GM12873 (cell line): ENCODE measurements at regions not wholly inside any gene's neighbourhood (a gene's known extent, or its start where the extent isn't known, plus 50 kb on each side); places are given as distances from the start of the nearest gene placed in this dataset.

Experiments used
- TF ChIP-seq, protein P1 (sequence below): IDR thresholded peaks from 2 replicates; pipeline ENCODE4 v1.5.1; 2012; ENCODE audit warnings: low read depth, mild to moderate bottlenecking, moderate library complexity, low read length, control low read depth; ENCODE audit not compliant: insufficient read depth; ENCODE audit errors: missing control alignments

DNA sequence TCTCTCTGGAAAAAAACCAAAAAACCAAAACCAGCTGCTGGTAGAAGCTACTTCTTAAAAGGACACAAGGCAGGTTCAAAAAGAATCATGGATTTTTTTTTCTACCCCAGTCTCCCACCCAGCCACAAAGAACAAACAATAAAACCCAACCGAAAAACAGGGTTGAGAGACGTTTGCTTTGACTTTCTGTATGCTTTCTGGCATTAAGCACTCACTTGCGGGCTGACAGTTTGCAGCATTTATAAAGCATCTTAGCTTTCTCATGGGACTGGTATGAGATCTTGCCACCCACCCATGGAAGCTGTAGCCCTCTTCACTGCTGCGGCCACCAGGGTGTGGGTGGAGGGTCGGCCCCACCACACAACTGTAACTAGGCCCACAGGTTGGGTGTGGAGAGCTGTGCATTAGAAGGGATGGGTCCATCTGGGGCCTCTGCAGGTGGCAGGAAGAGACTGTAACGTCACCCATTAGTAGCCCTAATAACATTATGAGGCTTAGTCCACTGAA lies 165.7 kb downstream of the RHOU start:
- TF ChIP-seq, protein P1, sequence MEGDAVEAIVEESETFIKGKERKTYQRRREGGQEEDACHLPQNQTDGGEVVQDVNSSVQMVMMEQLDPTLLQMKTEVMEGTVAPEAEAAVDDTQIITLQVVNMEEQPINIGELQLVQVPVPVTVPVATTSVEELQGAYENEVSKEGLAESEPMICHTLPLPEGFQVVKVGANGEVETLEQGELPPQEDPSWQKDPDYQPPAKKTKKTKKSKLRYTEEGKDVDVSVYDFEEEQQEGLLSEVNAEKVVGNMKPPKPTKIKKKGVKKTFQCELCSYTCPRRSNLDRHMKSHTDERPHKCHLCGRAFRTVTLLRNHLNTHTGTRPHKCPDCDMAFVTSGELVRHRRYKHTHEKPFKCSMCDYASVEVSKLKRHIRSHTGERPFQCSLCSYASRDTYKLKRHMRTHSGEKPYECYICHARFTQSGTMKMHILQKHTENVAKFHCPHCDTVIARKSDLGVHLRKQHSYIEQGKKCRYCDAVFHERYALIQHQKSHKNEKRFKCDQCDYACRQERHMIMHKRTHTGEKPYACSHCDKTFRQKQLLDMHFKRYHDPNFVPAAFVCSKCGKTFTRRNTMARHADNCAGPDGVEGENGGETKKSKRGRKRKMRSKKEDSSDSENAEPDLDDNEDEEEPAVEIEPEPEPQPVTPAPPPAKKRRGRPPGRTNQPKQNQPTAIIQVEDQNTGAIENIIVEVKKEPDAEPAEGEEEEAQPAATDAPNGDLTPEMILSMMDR = no peak

- TF ChIP-seq, protein P1 = no peak
Measured at GRCh38 chr1:228901936-228902681, 166.8 kb downstream of the RHOU start.

DNA sequence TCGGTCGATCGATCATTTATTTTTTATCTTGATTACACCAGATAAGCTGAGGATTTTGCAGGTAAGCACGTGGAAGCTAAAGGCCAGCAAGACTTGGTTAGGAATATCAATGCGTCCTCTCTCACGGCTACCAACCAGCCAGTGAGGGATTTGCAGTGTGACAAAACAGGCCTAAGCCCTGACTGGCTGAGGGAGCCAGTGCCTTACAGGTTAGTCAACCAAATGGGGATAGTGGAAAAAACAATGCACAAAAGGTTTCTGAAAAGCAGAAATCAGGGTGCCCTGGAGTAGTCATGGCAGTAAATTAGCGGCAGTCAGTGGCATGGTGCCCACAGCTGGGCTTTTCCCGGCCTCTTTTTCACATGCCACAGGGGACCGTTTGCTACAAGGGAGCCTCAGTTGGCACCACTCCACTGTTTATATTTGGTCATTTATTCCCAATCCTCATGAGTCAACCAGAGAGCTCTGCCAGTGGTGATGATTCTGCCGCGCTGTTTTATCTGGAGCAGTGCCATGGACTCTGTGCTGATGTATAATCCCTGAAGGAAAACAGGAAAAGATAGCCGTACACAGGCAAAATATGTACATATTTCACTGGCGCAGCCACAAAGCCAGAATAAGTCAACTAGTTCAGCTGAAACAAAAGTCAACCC lies 167.6 kb downstream of the RHOU start:
- TF ChIP-seq, protein P1 = no peak

DNA sequence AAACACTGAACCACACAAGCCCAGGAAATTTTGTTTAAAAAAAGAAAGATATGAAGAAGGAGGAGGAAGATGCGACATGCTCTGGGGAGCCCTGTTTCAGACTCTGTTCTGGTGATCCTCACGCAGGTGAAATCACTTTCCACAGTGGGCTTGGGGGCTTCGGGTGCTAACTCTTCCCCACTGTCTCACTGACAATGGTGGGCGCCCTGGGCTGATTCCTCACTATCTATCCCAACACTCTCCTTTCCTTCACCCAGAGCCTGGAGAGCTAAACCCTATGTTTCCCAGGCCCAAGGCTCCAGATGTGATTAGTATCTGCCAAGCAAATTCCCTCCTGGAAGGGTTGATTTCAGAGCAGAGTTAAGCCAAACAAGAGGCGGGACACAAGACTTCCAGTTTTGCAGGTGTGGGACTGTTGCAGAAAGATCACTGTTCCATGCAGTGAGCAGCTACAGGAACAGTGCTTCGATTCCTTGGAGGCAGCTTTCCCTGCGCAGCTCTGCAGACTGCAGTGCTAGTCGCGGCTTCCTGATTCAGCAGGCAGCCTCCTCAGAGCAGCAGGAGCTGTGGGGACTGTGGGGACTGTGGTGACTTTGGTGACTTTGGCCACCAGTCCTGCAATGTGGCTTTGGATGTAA lies 168.3 kb downstream of the RHOU start:
- TF ChIP-seq, protein P1 = no peak

GRCh38 chr1:228904222-228904621 lies 168.9 kb downstream of the RHOU start:
- TF ChIP-seq, protein P1 = no peak

GRCh38 chr1:228905701-228906101 lies 170.4 kb downstream of the RHOU start:
- TF ChIP-seq, protein P1 = no peak
